ENCODE measurements at regions not wholly inside any gene's neighbourhood (a gene's known extent, or its start where the extent isn't known, plus 50 kb on each side); places are given as distances from the start of the nearest gene placed in this dataset.

DNA sequence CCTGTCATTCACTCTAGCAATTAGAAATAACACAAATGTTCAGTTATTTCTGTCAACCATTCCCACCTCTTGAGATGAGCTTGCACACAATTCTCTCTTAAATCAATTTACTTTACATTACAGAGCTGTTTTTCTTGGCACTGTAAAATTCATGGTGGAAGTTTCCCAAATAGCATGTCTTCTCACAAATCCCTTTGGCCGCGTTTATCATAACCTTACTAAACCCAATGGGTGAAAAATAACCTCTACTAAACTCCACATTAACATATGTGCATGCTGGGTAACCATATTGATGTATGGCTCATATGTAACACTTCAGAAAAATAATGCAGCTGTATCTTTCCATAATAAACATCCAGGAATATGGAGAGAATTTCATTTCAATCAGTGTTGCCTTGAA lies 75.5 kb upstream of the SULT1C3 start:
- TF ChIP-seq YY1 (IDR thresholded peaks at IDR 0.05; ENCODE audit: low read depth): no peak
- no peak for TF ChIP-seq EP300 (IDR thresholded peaks at IDR 0.05; ENCODE audit: borderline replicate concordance)

Measured in Ishikawa (cell line).